HEK293 (cell line): ENCODE measurements at regions not wholly inside any gene's neighbourhood (a gene's known extent, or its start where the extent isn't known, plus 50 kb on each side); places are given as distances from the start of the nearest gene placed in this dataset.

ENCODE experiments used
- CTCF ChIA-PET: fragments of 350-600 bp; formaldehyde crosslinking; extraction: SDS; loops from one replicate; lab custom pipeline; 2021; ENCODE audit warnings: antibody characterized with exemption; lab: Yijun Ruan, JAX
- POLR2A ChIA-PET: fragments of 300-600 bp; formaldehyde crosslinking; extraction: SDS; loops from one replicate; lab custom pipeline; 2020; ENCODE audit warnings: antibody characterized with exemption, inconsistent platforms; lab: Yijun Ruan, JAX
- H3K27ac ChIP-seq: fragments of 200-500 bp; sonication (Bioruptor generic); 2 replicates; pipeline ENCODE4 v1.5.1; 2014; ENCODE audit warnings: low read depth, low read length, control low read depth, inconsistent platforms; ENCODE audit errors: extremely low read depth
- H3K36me3 ChIP-seq, 2 experiments: fragments of 200-500 bp in 1 of 2; sonication (Bioruptor generic) in 1 of 2; 1 replicate in 1 of 2; 2 replicates in 1 of 2; pipeline ENCODE4 v1.5.1; 2014 to 2017; ENCODE audit warnings: inconsistent platforms in 2 of 2, low read length in 2 of 2; ENCODE audit not compliant: control insufficient read depth in 2 of 2, insufficient read depth in 1 of 2
- H3K4me1 ChIP-seq: fragments of 200-500 bp; sonication (Bioruptor generic); 2 replicates; pipeline ENCODE4 v1.5.1; 2014; ENCODE audit warnings: mild to moderate bottlenecking, low read length, inconsistent platforms; ENCODE audit not compliant: control insufficient read depth, insufficient read depth
- H3K4me3 ChIP-seq: 2 replicates; pipeline ENCODE4 v1.5.1; 2011; ENCODE audit warnings: low read depth, mild to moderate bottlenecking, control low read depth, low read length, moderate library complexity
- H3K9me3 ChIP-seq: fragments of 200-500 bp; sonication (Bioruptor generic); 2 replicates; pipeline ENCODE4 v1.5.1; 2014; ENCODE audit warnings: low read depth, low read length, inconsistent platforms; ENCODE audit not compliant: control insufficient read depth, insufficient read depth
- GFI1B ChIP-seq: fragments of 450-650 bp; formaldehyde crosslinking; IDR thresholded peaks from 2 replicates; pipeline ENCODE4 v1.5.1; 2016; ENCODE audit warnings: missing biosample characterization, missing genetic modification characterization
- INSM2 ChIP-seq: fragments of 450-650 bp; formaldehyde crosslinking; IDR thresholded peaks from 2 replicates; pipeline ENCODE4 v1.5.1; 2016; ENCODE audit warnings: missing biosample characterization, missing genetic modification characterization
- KLF16 ChIP-seq: fragments of 450-650 bp; formaldehyde crosslinking; IDR thresholded peaks from 2 replicates; pipeline ENCODE4 v1.5.1; 2017; ENCODE audit warnings: missing biosample characterization, missing genetic modification characterization
- KLF7 ChIP-seq: fragments of 450-650 bp; formaldehyde crosslinking; IDR thresholded peaks from 2 replicates; pipeline ENCODE4 v1.5.1; 2016; ENCODE audit warnings: missing biosample characterization, missing genetic modification characterization, borderline replicate concordance
- KLF8 ChIP-seq: fragments of 450-650 bp; formaldehyde crosslinking; IDR thresholded peaks from 2 replicates; pipeline ENCODE4 v1.5.1; 2016; ENCODE audit warnings: missing biosample characterization, missing genetic modification characterization
- PATZ1 ChIP-seq: fragments of 450-650 bp; formaldehyde crosslinking; IDR thresholded peaks from 2 replicates; pipeline ENCODE4 v1.5.1; 2016; ENCODE audit warnings: missing biosample characterization, missing genetic modification characterization
- SCRT1 ChIP-seq: fragments of 450-650 bp; formaldehyde crosslinking; IDR thresholded peaks from 2 replicates; pipeline ENCODE4 v1.5.1; 2016; ENCODE audit warnings: missing biosample characterization, missing genetic modification characterization, borderline replicate concordance
- TRIM28 ChIP-seq: IDR thresholded peaks from 2 replicates; pipeline ENCODE4 v1.6.1; 2011; ENCODE audit warnings: low read length, control low read depth, borderline replicate concordance
- ZNF121 ChIP-seq: fragments of 450-650 bp; formaldehyde crosslinking; IDR thresholded peaks from 2 replicates; pipeline ENCODE4 v1.5.1; 2016; ENCODE audit warnings: missing biosample characterization, missing genetic modification characterization
- ZNF175 ChIP-seq: fragments of 450-650 bp; formaldehyde crosslinking; IDR thresholded peaks from 2 replicates; pipeline ENCODE4 v1.5.1; 2016; ENCODE audit warnings: missing biosample characterization, missing genetic modification characterization
- ZNF2 ChIP-seq: fragments of 450-650 bp; formaldehyde crosslinking; IDR thresholded peaks from 2 replicates; pipeline ENCODE4 v1.5.1; 2016; ENCODE audit warnings: missing biosample characterization, missing genetic modification characterization
- ZNF202 ChIP-seq: fragments of 450-650 bp; formaldehyde crosslinking; IDR thresholded peaks from 2 replicates; pipeline ENCODE4 v1.5.1; 2016; ENCODE audit warnings: missing biosample characterization, missing genetic modification characterization, borderline replicate concordance
- ZNF239 ChIP-seq: fragments of 450-650 bp; formaldehyde crosslinking; IDR thresholded peaks from 2 replicates; pipeline ENCODE4 v1.5.1; 2016; ENCODE audit warnings: missing biosample characterization, missing genetic modification characterization
- ZNF324 ChIP-seq: fragments of 450-650 bp; formaldehyde crosslinking; IDR thresholded peaks from 2 replicates; pipeline ENCODE4 v1.5.1; 2016; ENCODE audit warnings: missing biosample characterization, missing genetic modification characterization
- ZNF335 ChIP-seq: fragments of 450-650 bp; formaldehyde crosslinking; conservative IDR thresholded peaks from 2 replicates; pipeline ENCODE4 v1.5.1; 2016; ENCODE audit warnings: missing biosample characterization, missing genetic modification characterization
- ZNF366 ChIP-seq: fragments of 450-650 bp; formaldehyde crosslinking; conservative IDR thresholded peaks from 2 replicates; pipeline ENCODE4 v1.5.1; 2016; ENCODE audit warnings: missing biosample characterization, missing genetic modification characterization
- ZNF473 ChIP-seq: fragments of 450-650 bp; formaldehyde crosslinking; IDR thresholded peaks from 2 replicates; pipeline ENCODE4 v1.5.1; 2017; ENCODE audit warnings: missing biosample characterization, missing genetic modification characterization
- ZNF510 ChIP-seq: fragments of 450-650 bp; formaldehyde crosslinking; IDR thresholded peaks from 2 replicates; pipeline ENCODE4 v1.5.1; 2018; ENCODE audit warnings: mild to moderate bottlenecking, missing genetic modification characterization, missing biosample characterization; ENCODE audit not compliant: insufficient replicate concordance
- ZNF548 ChIP-seq: fragments of 450-650 bp; formaldehyde crosslinking; IDR thresholded peaks from 2 replicates; pipeline ENCODE4 v1.5.1; 2016; ENCODE audit warnings: missing biosample characterization, missing genetic modification characterization
- ZNF692 ChIP-seq: fragments of 450-650 bp; formaldehyde crosslinking; IDR thresholded peaks from 2 replicates; pipeline ENCODE4 v1.5.1; 2016; ENCODE audit warnings: missing biosample characterization, missing genetic modification characterization
- ZNF76 ChIP-seq: fragments of 450-650 bp; formaldehyde crosslinking; IDR thresholded peaks from 2 replicates; pipeline ENCODE4; 2016; ENCODE audit warnings: low read depth, missing biosample characterization, missing genetic modification characterization, borderline replicate concordance
- ZNF777 ChIP-seq: fragments of 450-650 bp; formaldehyde crosslinking; IDR thresholded peaks from 2 replicates; pipeline ENCODE4 v1.5.1; 2017; ENCODE audit warnings: missing biosample characterization, missing genetic modification characterization, borderline replicate concordance

GRCh38 chr21:22925032-22925431, 1926.8 kb downstream of the NCAM2 start:
- Histone ChIP-seq H3K9me3 (no peaks in the 10 kb centered on the region), H3K4me1 (no peaks in the 10 kb centered on the region), H3K4me3 (no peak overlapping the region), H3K27ac (no peak overlapping the region), H3K36me3 (no peaks in the 10 kb centered on the region)
- POLR2A ChIA-PET, result no interaction called here
- CTCF ChIA-PET, result no interaction called here
- TF ChIP-seq ZNF335 (tag by site-specific recombination) (no peak), KLF7 (tag by site-specific recombination) (no peak), ZNF202 (tag by site-specific recombination) (no peak), GFI1B (tag by site-specific recombination) (no peak)

- ChIA-PET CTCF (no interaction called here), POLR2A (no interaction called here)
- Histone ChIP-seq H3K27ac (no peak overlapping the region), H3K4me1 (no peaks in the 10 kb centered on the region), H3K4me3 (no peak overlapping the region), H3K9me3 (no peaks in the 10 kb centered on the region), H3K36me3 (no peaks in the 10 kb centered on the region)
- TF ChIP-seq ZNF76 (tag by site-specific recombination), result no peak
- TF ChIP-seq ZNF510 (tag by site-specific recombination), result no peak
- no peak for TF ChIP-seq ZNF2
- TF ChIP-seq ZNF324 (tag by site-specific recombination), result no peak
- no peak for TF ChIP-seq INSM2 (tag by site-specific recombination)
- TF ChIP-seq PATZ1, result no peak
- no peak for TF ChIP-seq KLF8 (tag by site-specific recombination)
- no peak for TF ChIP-seq ZNF473 (tag by site-specific recombination)
- TF ChIP-seq ZNF366 (tag by site-specific recombination), result no peak
- no peak for TF ChIP-seq ZNF692 (tag by site-specific recombination)
- TF ChIP-seq SCRT1 (tag by site-specific recombination), result no peak
- TF ChIP-seq TRIM28, result no peak
- TF ChIP-seq ZNF548 (tag by site-specific recombination), result no peak
Measured at GRCh38 chr21:22927469-22927868, 1929.3 kb downstream of the NCAM2 start.

- no peaks in the 10 kb centered on the region for H3K36me3 ChIP-seq
- ChIA-PET CTCF (no interaction called here), POLR2A (no interaction called here)
- H3K27ac ChIP-seq, result no peak overlapping the region
- H3K4me3 ChIP-seq, result no peak overlapping the region
- no peaks in the 10 kb centered on the region for H3K4me1 ChIP-seq
- no peaks in the 10 kb centered on the region for H3K9me3 ChIP-seq
- TF ChIP-seq INSM2 (tag by site-specific recombination) (no peak), ZNF239 (no peak), ZNF777 (tag by site-specific recombination) (no peak), ZNF175 (tag by site-specific recombination) (no peak), KLF16 (tag by site-specific recombination) (no peak), ZNF121 (no peak)
Measured at GRCh38 chr21:22941779-22942490, 1943.7 kb downstream of the NCAM2 start.
